Right atrium auricular region (tissue), 2 donors: ENCODE measurements at regions not wholly inside any gene's neighbourhood (a gene's known extent, or its start where the extent isn't known, plus 50 kb on each side); places are given as distances from the start of the nearest gene placed in this dataset.

ENCODE experiments used
- DNase-seq: peaks from one replicate; pipeline ENCODE4 v3.0.0-alpha.2; 2019; ENCODE audit warnings: low spot score
- H3K27ac ChIP-seq, 2 donors: fragments of 200-600 bp; sonication (generic); 1 replicate in 1 of 2; 2 replicates in 1 of 2; pipeline ENCODE4 v1.5.1; 2016 to 2019
- H3K27me3 ChIP-seq, 2 donors: fragments of 200-600 bp; sonication (generic); one replicate each; pipeline versions ENCODE4 v1.5.1 to v1.6.0; 2017 to 2019
- H3K36me3 ChIP-seq: fragments of 200-600 bp; sonication (generic); one replicate; pipeline ENCODE4 v1.5.1; 2016
- H3K4me1 ChIP-seq, 2 donors: fragments of 200-600 bp; sonication (generic); one replicate each; pipeline versions ENCODE4 v1.5.1 to v1.6.0; 2017 to 2019
- H3K4me3 ChIP-seq, 2 donors: fragments of 200-600 bp; sonication (generic); 1 replicate in 1 of 2; 2 replicates in 1 of 2; pipeline ENCODE4 v1.5.1; 2017 to 2019; ENCODE audit warnings: mild to moderate bottlenecking in 1 of 2, moderate library complexity in 1 of 2
- H3K9me3 ChIP-seq, 2 donors: fragments of 200-600 bp; sonication (generic); one replicate each; pipeline ENCODE4 v1.5.1; 2019
- CTCF ChIP-seq, 2 donors: fragments of 200-600 bp; sonication (generic); IDR thresholded peaks; one replicate each; pipeline ENCODE4 v1.5.1; 2019; ENCODE audit warnings: antibody characterized with exemption in 2 of 2

- no peaks in the 10 kb centered on the region for H3K27me3 ChIP-seq
- no peak for TF ChIP-seq CTCF (IDR thresholded peaks at IDR 0.05)
- H3K4me3 ChIP-seq, result no peak overlapping the region
- no peak for DNase-seq
- no peaks in the 10 kb centered on the region for H3K36me3 ChIP-seq
- H3K9me3 ChIP-seq, result no peaks in the 10 kb centered on the region
- H3K27ac ChIP-seq, result no peak overlapping the region
- no peaks in the 10 kb centered on the region for H3K4me1 ChIP-seq
Observed at GRCh38 chr13:33686772-33687480, 131.0 kb upstream of the RFC3 start.

- H3K27ac ChIP-seq, result no peak overlapping the region
- H3K27me3 ChIP-seq, result no peaks in the 10 kb centered on the region
- no peak for DNase-seq
- H3K9me3 ChIP-seq, result no peaks in the 10 kb centered on the region
- H3K4me1 ChIP-seq, result no peaks in the 10 kb centered on the region
- no peaks in the 10 kb centered on the region for H3K36me3 ChIP-seq
- no peak for TF ChIP-seq CTCF (IDR thresholded peaks at IDR 0.05)
- H3K4me3 ChIP-seq, result no peak overlapping the region
Observed at GRCh38 chr13:33690354-33690753, 127.6 kb upstream of the RFC3 start.

GRCh38 chr13:33691980-33692379 is 126.0 kb upstream of the RFC3 start:
- Histone ChIP-seq H3K9me3 (no peaks in the 10 kb centered on the region), H3K27ac (no peak overlapping the region), H3K4me3 (no peak overlapping the region), H3K27me3 (no peaks in the 10 kb centered on the region), H3K36me3 (no peaks in the 10 kb centered on the region), H3K4me1 (no peaks in the 10 kb centered on the region)
- no peak for DNase-seq
- no peak for TF ChIP-seq CTCF (IDR thresholded peaks at IDR 0.05)

GRCh38 chr13:33692531-33692930 is 125.4 kb upstream of the RFC3 start:
- no peaks in the 10 kb centered on the region for H3K36me3 ChIP-seq
- H3K9me3 ChIP-seq, result no peaks in the 10 kb centered on the region
- H3K4me1 ChIP-seq, result no peaks in the 10 kb centered on the region
- TF ChIP-seq CTCF (IDR thresholded peaks at IDR 0.05), result no peak
- no peaks in the 10 kb centered on the region for H3K27me3 ChIP-seq
- no peak overlapping the region for H3K4me3 ChIP-seq
- DNase-seq, result no peak
- no peak overlapping the region for H3K27ac ChIP-seq

GRCh38 chr13:33694546-33694945 is 123.4 kb upstream of the RFC3 start:
- no peaks in the 10 kb centered on the region for H3K36me3 ChIP-seq
- H3K4me3 ChIP-seq, result no peak overlapping the region
- no peaks in the 10 kb centered on the region for H3K27me3 ChIP-seq
- no peaks in the 10 kb centered on the region for H3K4me1 ChIP-seq
- no peaks in the 10 kb centered on the region for H3K9me3 ChIP-seq
- DNase-seq, result no peak
- H3K27ac ChIP-seq, result no peak overlapping the region
- TF ChIP-seq CTCF (IDR thresholded peaks at IDR 0.05), result no peak

- no peak for DNase-seq
- Histone ChIP-seq H3K4me1 (no peaks in the 10 kb centered on the region), H3K4me3 (no peak overlapping the region), H3K36me3 (no peaks in the 10 kb centered on the region), H3K27ac (no peak overlapping the region), H3K9me3 (no peaks in the 10 kb centered on the region), H3K27me3 (no peaks in the 10 kb centered on the region)
- no peak for TF ChIP-seq CTCF (IDR thresholded peaks at IDR 0.05)
Observed at GRCh38 chr13:33696530-33696929, 121.4 kb upstream of the RFC3 start.
